ENCODE measurements at regions not wholly inside any gene's neighbourhood (a gene's known extent, or its start where the extent isn't known, plus 50 kb on each side); places are given as distances from the start of the nearest gene placed in this dataset.

DNA sequence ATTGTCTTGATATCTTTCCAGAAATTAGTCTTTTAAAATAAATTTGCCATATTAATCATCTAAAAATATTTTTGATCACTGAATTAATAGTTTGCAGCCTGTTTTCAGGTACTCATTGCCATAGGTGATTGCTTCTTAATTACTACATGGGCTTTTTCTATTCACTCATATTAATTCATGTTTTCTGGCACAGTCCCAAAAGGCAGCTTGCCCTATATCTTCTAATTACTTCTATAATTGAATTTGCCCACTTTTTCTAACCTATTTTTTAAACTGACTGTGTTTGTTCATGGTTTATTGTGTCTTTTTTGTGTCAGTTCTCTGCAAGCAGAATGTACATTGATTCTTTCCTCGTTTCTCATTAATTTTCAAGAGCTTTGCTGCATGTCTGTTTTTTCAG is 85.7 kb upstream of the SOX2 start:
- Histone ChIP-seq H3K27ac (no peak overlapping the region), H3K27me3 (ENCODE audit: control insufficient read depth, insufficient read depth, low read length) (no peaks in the 10 kb centered on the region), H3K9ac (no peak overlapping the region), H3K4me3 (ENCODE audit: low read depth, low read length) (no peak overlapping the region), H3K79me2 (no peaks in the 10 kb centered on the region), H3K4me2 (ENCODE audit: low read length) (no peak overlapping the region), H3K36me3 (ENCODE audit: control insufficient read depth, insufficient read depth, low read length) (no peaks in the 10 kb centered on the region), H2AFZ (no peak overlapping the region), H3K4me1 (no peaks in the 10 kb centered on the region), H3K9me3 (ENCODE audit: control insufficient read depth, low read length) (no peaks in the 10 kb centered on the region)
- TF ChIP-seq, protein P1, sequence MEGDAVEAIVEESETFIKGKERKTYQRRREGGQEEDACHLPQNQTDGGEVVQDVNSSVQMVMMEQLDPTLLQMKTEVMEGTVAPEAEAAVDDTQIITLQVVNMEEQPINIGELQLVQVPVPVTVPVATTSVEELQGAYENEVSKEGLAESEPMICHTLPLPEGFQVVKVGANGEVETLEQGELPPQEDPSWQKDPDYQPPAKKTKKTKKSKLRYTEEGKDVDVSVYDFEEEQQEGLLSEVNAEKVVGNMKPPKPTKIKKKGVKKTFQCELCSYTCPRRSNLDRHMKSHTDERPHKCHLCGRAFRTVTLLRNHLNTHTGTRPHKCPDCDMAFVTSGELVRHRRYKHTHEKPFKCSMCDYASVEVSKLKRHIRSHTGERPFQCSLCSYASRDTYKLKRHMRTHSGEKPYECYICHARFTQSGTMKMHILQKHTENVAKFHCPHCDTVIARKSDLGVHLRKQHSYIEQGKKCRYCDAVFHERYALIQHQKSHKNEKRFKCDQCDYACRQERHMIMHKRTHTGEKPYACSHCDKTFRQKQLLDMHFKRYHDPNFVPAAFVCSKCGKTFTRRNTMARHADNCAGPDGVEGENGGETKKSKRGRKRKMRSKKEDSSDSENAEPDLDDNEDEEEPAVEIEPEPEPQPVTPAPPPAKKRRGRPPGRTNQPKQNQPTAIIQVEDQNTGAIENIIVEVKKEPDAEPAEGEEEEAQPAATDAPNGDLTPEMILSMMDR (IDR thresholded peaks at IDR 0.05), result no peak

DNA sequence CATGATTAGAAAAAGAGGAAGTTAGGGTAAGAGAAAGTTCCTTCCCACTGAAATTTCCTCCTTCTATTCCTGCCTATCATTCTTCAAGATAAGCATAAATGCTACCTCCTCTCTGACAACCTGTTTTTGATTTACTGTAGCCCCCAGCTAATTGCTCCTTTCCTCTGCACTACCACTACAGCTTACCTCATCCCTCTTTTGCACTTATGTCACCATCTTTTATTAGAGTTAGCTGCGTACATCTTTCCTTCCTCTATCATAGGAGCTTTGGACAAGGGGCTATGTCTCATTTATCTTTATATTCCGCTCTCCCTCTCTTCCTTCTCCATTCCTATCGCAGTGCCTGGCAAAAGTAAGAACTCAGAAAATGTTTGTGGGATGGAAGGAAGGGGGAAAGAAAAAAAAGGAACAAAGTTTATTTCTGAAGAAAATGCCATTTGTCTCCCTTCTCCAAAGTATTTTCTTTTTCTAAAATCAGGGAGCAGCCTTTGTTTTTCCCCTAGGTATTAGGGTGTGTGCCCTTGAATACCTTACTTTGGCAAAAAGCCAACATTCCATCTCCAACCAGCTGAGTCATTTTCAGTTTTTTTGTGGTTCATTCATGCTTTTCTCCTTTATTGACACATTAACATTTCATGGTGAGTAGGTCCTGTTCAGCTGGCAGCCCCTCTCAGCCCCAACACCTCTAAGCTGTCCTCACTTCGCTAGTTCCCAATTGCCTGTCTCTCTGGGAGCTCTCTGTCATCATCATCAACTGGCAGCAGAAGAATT is 87.6 kb upstream of the SOX2 start:
- H3K9ac ChIP-seq, result no peak overlapping the region
- no peaks in the 10 kb centered on the region for H3K9me3 ChIP-seq (ENCODE audit: control insufficient read depth, low read length)
- TF ChIP-seq, protein P1 (IDR thresholded peaks at IDR 0.05), result no peak
- no peak overlapping the region for H3K27ac ChIP-seq
- no peaks in the 10 kb centered on the region for H3K79me2 ChIP-seq
- no peak overlapping the region for H3K4me3 ChIP-seq (ENCODE audit: low read depth, low read length)
- H3K27me3 ChIP-seq (ENCODE audit: control insufficient read depth, insufficient read depth, low read length), result no peaks in the 10 kb centered on the region
- H3K36me3 ChIP-seq (ENCODE audit: control insufficient read depth, insufficient read depth, low read length), result no peaks in the 10 kb centered on the region
- H3K4me1 ChIP-seq, result no peaks in the 10 kb centered on the region
- H2AFZ ChIP-seq, result no peak overlapping the region
- no peak overlapping the region for H3K4me2 ChIP-seq (ENCODE audit: low read length)

DNA sequence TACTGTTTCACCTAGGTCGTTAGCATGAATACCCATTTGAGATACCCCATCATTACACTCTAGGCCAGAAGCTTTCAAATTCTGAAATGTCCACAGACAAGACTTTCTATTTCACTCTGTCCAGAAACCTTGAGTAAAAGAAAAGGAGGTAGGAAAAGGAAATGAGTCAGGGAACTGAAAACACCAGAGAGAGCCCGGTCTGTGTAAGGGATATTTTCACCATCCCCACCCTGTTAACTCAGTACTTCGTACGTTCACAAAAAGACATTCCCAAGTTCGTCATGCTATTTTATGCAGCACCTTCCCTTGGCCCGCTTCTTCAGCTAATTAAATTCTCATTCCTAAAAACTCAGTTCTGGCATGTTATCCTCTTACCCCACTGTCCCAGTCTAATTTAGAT is 89.4 kb upstream of the SOX2 start:
- no peaks in the 10 kb centered on the region for H3K9me3 ChIP-seq (ENCODE audit: control insufficient read depth, low read length)
- H3K4me3 ChIP-seq (ENCODE audit: low read depth, low read length), result no peak overlapping the region
- no peaks in the 10 kb centered on the region for H3K4me1 ChIP-seq
- no peak overlapping the region for H3K4me2 ChIP-seq (ENCODE audit: low read length)
- H3K27ac ChIP-seq, result no peak overlapping the region
- H3K36me3 ChIP-seq (ENCODE audit: control insufficient read depth, insufficient read depth, low read length), result no peaks in the 10 kb centered on the region
- no peak overlapping the region for H2AFZ ChIP-seq
- H3K27me3 ChIP-seq (ENCODE audit: control insufficient read depth, insufficient read depth, low read length), result no peaks in the 10 kb centered on the region
- TF ChIP-seq, protein P1 (IDR thresholded peaks at IDR 0.05), result no peak
- H3K79me2 ChIP-seq, result no peaks in the 10 kb centered on the region
- H3K9ac ChIP-seq, result no peak overlapping the region

DNA sequence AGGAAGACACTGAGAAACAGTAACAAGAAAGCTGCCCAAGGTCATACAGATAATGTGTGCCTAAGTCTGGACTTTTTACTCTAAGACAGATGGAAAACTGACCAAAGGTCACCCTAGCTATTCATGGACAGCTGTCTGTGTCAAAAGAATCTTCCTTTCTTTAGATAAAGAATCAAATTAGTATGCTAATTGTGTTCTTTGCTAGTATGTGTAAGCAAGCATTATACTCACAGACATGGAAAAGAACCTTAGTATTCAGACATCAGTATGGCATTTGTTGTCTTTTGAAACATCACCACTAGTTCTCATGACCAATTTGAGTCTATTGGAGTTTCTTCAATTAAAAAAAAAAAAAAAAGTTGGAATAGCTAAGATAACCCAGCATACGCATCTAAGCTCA is 91.8 kb upstream of the SOX2 start:
- TF ChIP-seq, protein P1 (IDR thresholded peaks at IDR 0.05), result no peak
- H3K36me3 ChIP-seq (ENCODE audit: control insufficient read depth, insufficient read depth, low read length), result no peaks in the 10 kb centered on the region
- no peak overlapping the region for H3K4me3 ChIP-seq (ENCODE audit: low read depth, low read length)
- no peaks in the 10 kb centered on the region for H3K4me1 ChIP-seq
- no peaks in the 10 kb centered on the region for H3K9me3 ChIP-seq (ENCODE audit: control insufficient read depth, low read length)
- H3K27ac ChIP-seq, result no peak overlapping the region
- no peak overlapping the region for H3K4me2 ChIP-seq (ENCODE audit: low read length)
- no peak overlapping the region for H3K9ac ChIP-seq
- H2AFZ ChIP-seq, result no peak overlapping the region
- no peaks in the 10 kb centered on the region for H3K27me3 ChIP-seq (ENCODE audit: control insufficient read depth, insufficient read depth, low read length)
- H3K79me2 ChIP-seq, result no peaks in the 10 kb centered on the region

DNA sequence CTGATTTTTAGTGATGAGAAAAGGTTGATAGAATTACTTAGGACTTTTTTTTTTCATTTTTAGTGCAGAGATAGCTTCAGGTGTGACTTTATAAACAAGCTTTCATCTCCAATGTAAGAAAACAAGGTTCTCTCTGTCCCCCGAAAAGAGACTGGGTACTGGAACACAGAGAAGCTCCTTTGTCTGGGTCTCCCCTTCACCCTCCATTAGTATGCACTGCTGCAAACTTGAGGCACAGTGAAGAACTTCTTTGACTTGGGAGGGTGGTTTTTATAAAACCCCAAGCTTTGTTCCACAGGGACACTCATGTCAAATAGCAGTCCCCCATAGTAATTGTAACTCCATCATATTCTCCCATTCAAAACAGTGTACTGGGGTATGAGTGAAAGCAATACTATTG is 93.5 kb upstream of the SOX2 start:
- Histone ChIP-seq H3K36me3 (ENCODE audit: control insufficient read depth, insufficient read depth, low read length) (no peaks in the 10 kb centered on the region), H2AFZ (no peak overlapping the region), H3K4me1 (no peaks in the 10 kb centered on the region), H3K27me3 (ENCODE audit: control insufficient read depth, insufficient read depth, low read length) (no peaks in the 10 kb centered on the region), H3K79me2 (no peaks in the 10 kb centered on the region), H3K9me3 (ENCODE audit: control insufficient read depth, low read length) (no peaks in the 10 kb centered on the region), H3K4me2 (ENCODE audit: low read length) (no peak overlapping the region), H3K4me3 (ENCODE audit: low read depth, low read length) (no peak overlapping the region), H3K9ac (no peak overlapping the region), H3K27ac (no peak overlapping the region)
- TF ChIP-seq, protein P1 (IDR thresholded peaks at IDR 0.05), result no peak
